HCT116 (cell line): ENCODE measurements at regions not wholly inside any gene's neighbourhood (a gene's known extent, or its start where the extent isn't known, plus 50 kb on each side); places are given as distances from the start of the nearest gene placed in this dataset.

Source experiments
- ATAC-seq: fragments of 200-7000 bp; cut with Tn5 transposase; 2 replicates; pipeline ENCODE4 v1.9.1; 2020; ENCODE audit warnings: mild to moderate bottlenecking, moderate library complexity
- BruUV-seq: library from RNA; stranded (reverse); fragments of 400-500 nt; replicated peaks from 2 replicates; lab custom pipeline; 2021; lab: Mats Ljungman, UMichigan
- CTCF ChIA-PET: fragments of 300-600 bp; sonication (Branson Sonifier 250); formaldehyde crosslinking; loops from one replicate; lab custom pipeline; 2021; ENCODE audit warnings: antibody characterized with exemption; lab: Charles Lee
- POLR2A ChIA-PET: fragments of 300-600, 350-600 bp; sonication (Branson Sonifier 250); formaldehyde crosslinking; loops from one replicate; lab custom pipeline; 2021; ENCODE audit warnings: antibody characterized with exemption; lab: Charles Lee
- RAD21 ChIA-PET, 2 experiments: fragments of 300-600 bp; sonication (Branson Sonifier 250); formaldehyde crosslinking; loops; one replicate each; lab custom pipeline; 2023; ENCODE audit warnings: low total read pairs in 2 of 2; ENCODE audit not compliant: uncharacterized antibody in 2 of 2, unreplicated experiment in 2 of 2, low non-redundant PET in 1 of 2; lab: Charles Lee
- DNase-seq: peaks from one replicate; pipeline ENCODE4 v3.0.0-alpha.2; 2010; ENCODE audit warnings: low read depth, low spot score
- H2AFZ ChIP-seq: fragments of 200-600 bp; shearing (Covaris generic), sonication (generic); 2 replicates; pipeline ENCODE4 v1.6.1; 2017; ENCODE audit warnings: low read depth, mixed run types, mixed read lengths, antibody characterized with exemption, low read length; ENCODE audit not compliant: poor library complexity, severe bottlenecking
- H3K27ac ChIP-seq: 2 replicates; pipeline ENCODE4 v1.5.1; 2012; ENCODE audit warnings: low read depth, low read length
- H3K27me3 ChIP-seq: fragments of 200-600 bp; sonication (generic); 2 replicates; pipeline ENCODE4 v1.6.1; 2016; ENCODE audit warnings: mixed run types, low read length, mixed read lengths; ENCODE audit not compliant: insufficient read depth
- H3K36me3 ChIP-seq, 2 experiments: fragments of 200-500 bp in 1 of 2; fragments of 200-600 bp in 1 of 2; sonication (Bioruptor generic) in 1 of 2; sonication (generic) in 1 of 2; 2 replicates each; pipeline versions ENCODE4 v1.5.1 to v1.6.1; 2014 to 2016; ENCODE audit warnings: low read length in 2 of 2, inconsistent platforms in 1 of 2, mixed read lengths in 1 of 2, mixed run types in 1 of 2; ENCODE audit not compliant: insufficient read depth in 2 of 2, control insufficient read depth in 1 of 2
- H3K4me1 ChIP-seq, 2 experiments: fragments of 200-600 bp in 1 of 2; sonication (generic) in 1 of 2; 2 replicates each; pipeline versions ENCODE4 v1.5.1 to v1.6.1; 2012 to 2017; ENCODE audit warnings: low read length in 2 of 2, inconsistent platforms in 1 of 2, mild to moderate bottlenecking in 1 of 2, mixed read lengths in 1 of 2, mixed run types in 1 of 2, moderate library complexity in 1 of 2; ENCODE audit not compliant: insufficient read depth in 2 of 2, control insufficient read depth in 1 of 2
- H3K4me2 ChIP-seq: fragments of 200-600 bp; sonication (generic); 2 replicates; pipeline ENCODE4 v1.6.1; 2017; ENCODE audit warnings: mixed run types, low read length, mixed read lengths
- H3K4me3 ChIP-seq, 2 experiments: fragments of 200-600 bp in 1 of 2; sonication (generic) in 1 of 2; replicated peaks in 1 of 2; 2 replicates each; pipeline ENCODE4 v1.5.1; 2011 to 2016; ENCODE audit warnings: low read length in 2 of 2, control low read depth in 1 of 2, low read depth in 1 of 2, mild to moderate bottlenecking in 1 of 2, mixed read lengths in 1 of 2, mixed run types in 1 of 2
- H3K79me2 ChIP-seq: fragments of 200-600 bp; sonication (generic); 2 replicates; pipeline ENCODE4 v1.6.1; 2017; ENCODE audit warnings: mild to moderate bottlenecking, mixed run types, low read length, moderate library complexity, mixed read lengths; ENCODE audit not compliant: insufficient read depth
- H3K9ac ChIP-seq: fragments of 200-600 bp; sonication (generic); 2 replicates; pipeline ENCODE4 v1.6.1; 2016; ENCODE audit warnings: low read length, mixed read lengths
- H3K9me2 ChIP-seq: fragments of 200-600 bp; sonication (generic), shearing (Covaris generic); 2 replicates; pipeline ENCODE4 v1.6.1; 2017; ENCODE audit warnings: mixed run types, mild to moderate bottlenecking, moderate library complexity; ENCODE audit not compliant: insufficient read depth
- H3K9me3 ChIP-seq, 2 experiments: fragments of 200-500 bp in 1 of 2; fragments of 200-600 bp in 1 of 2; sonication (Bioruptor generic) in 1 of 2; sonication (generic) in 1 of 2; 2 replicates each; pipeline ENCODE4 v1.6.1; 2014 to 2017; ENCODE audit warnings: low read length in 2 of 2, mixed read lengths in 2 of 2, inconsistent platforms in 1 of 2, low read depth in 1 of 2, mild to moderate bottlenecking in 1 of 2, mixed run types in 1 of 2, moderate library complexity in 1 of 2; ENCODE audit not compliant: control insufficient read depth in 1 of 2, insufficient read depth in 1 of 2
- H4K20me1 ChIP-seq: fragments of 200-600 bp; sonication (generic), shearing (Covaris generic); 2 replicates; pipeline ENCODE4 v1.6.1; 2017; ENCODE audit warnings: mixed run types, mild to moderate bottlenecking, moderate library complexity; ENCODE audit not compliant: insufficient read depth
- ATF3 ChIP-seq: IDR thresholded peaks from 2 replicates; pipeline ENCODE4 v1.6.1; 2012
- CBX3 ChIP-seq: IDR thresholded peaks from 2 replicates; pipeline ENCODE4 v1.6.1; 2012; ENCODE audit warnings: low read depth
- CTCF ChIP-seq, 3 experiments: fragments of 200-600 bp in 1 of 3; sonication (generic) in 1 of 3; IDR thresholded peaks in 2 of 3; conservative IDR thresholded peaks in 1 of 3; 2 replicates each; pipeline ENCODE4 v1.5.1; 2012 to 2017; ENCODE audit warnings: low read depth in 2 of 3, low read length in 2 of 3, antibody characterized with exemption in 1 of 3, borderline replicate concordance in 1 of 3, control low read depth in 1 of 3, mild to moderate bottlenecking in 1 of 3, mixed read lengths in 1 of 3, mixed run types in 1 of 3, moderate library complexity in 1 of 3; ENCODE audit not compliant: insufficient read depth in 1 of 3
- EGR1 ChIP-seq: IDR thresholded peaks from 2 replicates; pipeline ENCODE4 v1.6.1; 2012; ENCODE audit warnings: low read depth
- ELF1 ChIP-seq: IDR thresholded peaks from 2 replicates; pipeline ENCODE4 v1.6.1; 2012; ENCODE audit warnings: low read depth, borderline replicate concordance
- EZH2 ChIP-seq: fragments of 200-600 bp; sonication (generic); IDR thresholded peaks from 2 replicates; pipeline ENCODE4 v1.6.1; 2017; ENCODE audit warnings: antibody characterized with exemption, mixed run types
- FOSL1 ChIP-seq: IDR thresholded peaks from 2 replicates; pipeline ENCODE4 v1.6.1; 2012; ENCODE audit warnings: low read depth
- JUND ChIP-seq: IDR thresholded peaks from 2 replicates; pipeline ENCODE4 v1.6.1; 2012
- MAX ChIP-seq: IDR thresholded peaks from 2 replicates; pipeline ENCODE4 v1.6.1; 2012
- POLR2A ChIP-seq: IDR thresholded peaks from 2 replicates; pipeline ENCODE4 v1.7.0; 2011; ENCODE audit warnings: borderline replicate concordance; ENCODE audit not compliant: insufficient read depth, insufficient read length; ENCODE audit errors: extremely low read depth
- POLR2AphosphoS5 ChIP-seq: IDR thresholded peaks from 2 replicates; pipeline ENCODE4 v1.6.1; 2011; ENCODE audit warnings: mild to moderate bottlenecking, low read depth, low read length, moderate library complexity
- RAD21 ChIP-seq: IDR thresholded peaks from 2 replicates; pipeline ENCODE4 v1.6.1; 2012; ENCODE audit warnings: low read depth, mild to moderate bottlenecking
- SRF ChIP-seq: IDR thresholded peaks from 2 replicates; pipeline ENCODE4 v1.6.1; 2012; ENCODE audit warnings: low read depth
- TCF7L2 ChIP-seq: IDR thresholded peaks from 2 replicates; pipeline ENCODE4 v1.7.0; 2011; ENCODE audit warnings: borderline replicate concordance, inconsistent platforms; ENCODE audit not compliant: insufficient read depth, insufficient read length; ENCODE audit errors: extremely low read depth
- YY1 ChIP-seq: IDR thresholded peaks from 2 replicates; pipeline ENCODE4 v1.6.1; 2011; ENCODE audit warnings: low read length, low read depth, moderate library complexity, mild to moderate bottlenecking; ENCODE audit not compliant: insufficient replicate concordance; ENCODE audit errors: extremely low read depth
- ZFX ChIP-seq: fragments of 450-650 bp; IDR thresholded peaks from 2 replicates; pipeline ENCODE4 v1.6.1; 2017
- ZNF274 ChIP-seq: fragments of 200-500 bp; sonication (Bioruptor generic); IDR thresholded peaks from 2 replicates; pipeline ENCODE4 v1.6.1; 2014; ENCODE audit warnings: mild to moderate bottlenecking, low read depth, low read length, inconsistent platforms
- intact Hi-C: fragments of 100-400 bp; cut with micrococcal nuclease; formaldehyde crosslinking; loops from 2 replicates; pipeline ENCODE4 v1.10.0; 2022
- TF ChIP-seq, protein P1 (sequence below): IDR thresholded peaks from 2 replicates; pipeline ENCODE4 v1.6.1; 2011; ENCODE audit warnings: mild to moderate bottlenecking, low read length, moderate library complexity; ENCODE audit not compliant: insufficient replicate concordance; ENCODE audit errors: extremely low read depth

DNA sequence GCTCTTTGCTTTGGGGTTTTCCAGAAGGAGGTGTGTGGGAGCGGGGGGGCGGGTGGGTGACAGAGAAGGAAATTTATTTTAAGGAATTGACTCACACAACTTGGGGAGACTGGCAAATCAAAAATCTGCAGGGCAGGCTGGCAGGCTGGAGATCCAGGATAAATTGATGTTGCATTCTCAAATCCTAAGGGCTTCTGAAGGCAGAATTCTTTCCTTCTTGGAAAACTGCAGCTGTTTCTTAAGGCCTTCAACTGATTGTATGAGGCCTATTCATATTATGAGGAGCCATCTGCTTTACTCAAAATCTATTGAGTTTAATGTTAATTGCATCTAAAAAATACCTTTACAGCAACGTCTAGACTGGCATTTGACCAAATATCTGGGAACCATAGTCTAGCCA lies 1528.8 kb upstream of the LRRTM3 start:
- ATAC-seq (no peak), DNase-seq (no peak)
- RAD21 ChIA-PET, result no interaction called here
- Histone ChIP-seq H3K4me2 (no peak overlapping the region), H3K9me3 (no peaks in the 10 kb centered on the region), H3K4me1 (peaks cover 0 to 10% of the 10 kb centered on the region in 2 experiments; a peak in 2 of 4 replicates), H3K9ac (no peak overlapping the region), H3K27me3 (no peaks in the 10 kb centered on the region), H4K20me1 (no peaks in the 10 kb centered on the region), H2AFZ (no peak overlapping the region), H3K4me3 (no peak overlapping the region), H3K27ac (no peak overlapping the region), H3K36me3 (no peaks in the 10 kb centered on the region), H3K79me2 (no peaks in the 10 kb centered on the region), H3K9me2 (no peaks in the 10 kb centered on the region)
- CTCF ChIA-PET, result no interaction called here
- POLR2A ChIA-PET, result no interaction called here
- TF ChIP-seq SRF (no peak), POLR2AphosphoS5 (no peak), POLR2A (no peak), YY1 (no peak), EZH2 (no peak), CBX3 (no peak), RAD21 (no peak), ZNF274 (no peak), ELF1 (no peak), MAX (no peak), FOSL1 (no peak), ZFX (no peak), CTCF (IDR thresholded peaks at IDR 0.05 in 2 of 3, conservative IDR thresholded peaks at IDR 0.05 in 1 of 3; ENCODE audit: borderline replicate concordance in 1 of 3, insufficient read depth in 1 of 3, low read depth in 2 of 3, low read length in 2 of 3) (no peak), JUND (no peak), TCF7L2 (no peak), ATF3 (no peak), EGR1 (no peak)
- TF ChIP-seq, protein P1, sequence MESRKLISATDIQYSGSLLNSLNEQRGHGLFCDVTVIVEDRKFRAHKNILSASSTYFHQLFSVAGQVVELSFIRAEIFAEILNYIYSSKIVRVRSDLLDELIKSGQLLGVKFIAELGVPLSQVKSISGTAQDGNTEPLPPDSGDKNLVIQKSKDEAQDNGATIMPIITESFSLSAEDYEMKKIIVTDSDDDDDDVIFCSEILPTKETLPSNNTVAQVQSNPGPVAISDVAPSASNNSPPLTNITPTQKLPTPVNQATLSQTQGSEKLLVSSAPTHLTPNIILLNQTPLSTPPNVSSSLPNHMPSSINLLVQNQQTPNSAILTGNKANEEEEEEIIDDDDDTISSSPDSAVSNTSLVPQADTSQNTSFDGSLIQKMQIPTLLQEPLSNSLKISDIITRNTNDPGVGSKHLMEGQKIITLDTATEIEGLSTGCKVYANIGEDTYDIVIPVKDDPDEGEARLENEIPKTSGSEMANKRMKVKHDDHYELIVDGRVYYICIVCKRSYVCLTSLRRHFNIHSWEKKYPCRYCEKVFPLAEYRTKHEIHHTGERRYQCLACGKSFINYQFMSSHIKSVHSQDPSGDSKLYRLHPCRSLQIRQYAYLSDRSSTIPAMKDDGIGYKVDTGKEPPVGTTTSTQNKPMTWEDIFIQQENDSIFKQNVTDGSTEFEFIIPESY, result no peak
- BruUV-seq, result no TSS peak
- intact Hi-C loops, result no loop called here
